Mammary epithelial cell (primary cell): ENCODE measurements at regions not wholly inside any gene's neighbourhood (a gene's known extent, or its start where the extent isn't known, plus 50 kb on each side); places are given as distances from the start of the nearest gene placed in this dataset.

ENCODE experiments used
- CTCF ChIP-seq, 2 donors: IDR thresholded peaks in 1 of 2; conservative IDR thresholded peaks in 1 of 2; 2 replicates each; pipeline ENCODE4 v1.5.1; 2011 to 2012; ENCODE audit warnings: inconsistent platforms in 2 of 2, low read length in 2 of 2, mild to moderate bottlenecking in 2 of 2, control low read depth in 1 of 2, low read depth in 1 of 2; ENCODE audit not compliant: insufficient read depth in 1 of 2; ENCODE audit errors: extremely low read depth in 1 of 2
- EZH2 ChIP-seq: IDR thresholded peaks from 2 replicates; pipeline ENCODE4 v1.6.1; 2012; ENCODE audit warnings: low read length, inconsistent platforms, borderline replicate concordance

- TF ChIP-seq CTCF (conservative IDR thresholded peaks at IDR 0.05 in 1 of 2, IDR thresholded peaks at IDR 0.05 in 1 of 2; ENCODE audit: extremely low read depth in 1 of 2, insufficient read depth in 1 of 2, low read depth in 1 of 2, low read length in 2 of 2) (no peak), EZH2 (no peak)
Observed at GRCh38 chr12:105949391-105949790, 189.4 kb downstream of the NUAK1 start.
